ENCODE measurements at regions not wholly inside any gene's neighbourhood (a gene's known extent, or its start where the extent isn't known, plus 50 kb on each side); places are given as distances from the start of the nearest gene placed in this dataset.
A peak's percentile ranks its signal among the peaks of the same experiment; 100 is the strongest.

GRCh38 chr3:76645724-76646123, 394.2 kb upstream of the ROBO2 start:
- DNase-seq, result no peak

GRCh38 chr3:76646921-76647562, 392.9 kb upstream of the ROBO2 start:
- DNase-seq, result peak; percentile 22

- DNase-seq, result no peak
Observed at GRCh38 chr3:76651784-76652183, 388.1 kb upstream of the ROBO2 start.

GRCh38 chr3:76652524-76652923, 387.4 kb upstream of the ROBO2 start:
- no peak for DNase-seq

- no peak for DNase-seq
Observed at GRCh38 chr3:76653640-76654251, 386.2 kb upstream of the ROBO2 start.

- DNase-seq, result no peak
Observed at GRCh38 chr3:76656531-76657070, 383.3 kb upstream of the ROBO2 start.

GRCh38 chr3:76657909-76658308, 382.0 kb upstream of the ROBO2 start:
- DNase-seq, result no peak

- no peak for DNase-seq
Observed at GRCh38 chr3:76661527-76662250, 378.2 kb upstream of the ROBO2 start.

GRCh38 chr3:76664816-76665215, 375.1 kb upstream of the ROBO2 start:
- no peak for DNase-seq

GRCh38 chr3:76668653-76669052, 371.2 kb upstream of the ROBO2 start:
- no peak for DNase-seq

- no peak for DNase-seq
Observed at GRCh38 chr3:76669322-76669721, 370.6 kb upstream of the ROBO2 start.

- DNase-seq, result no peak
Observed at GRCh38 chr3:76673171-76673570, 366.7 kb upstream of the ROBO2 start.

GRCh38 chr3:76679541-76679940, 360.4 kb upstream of the ROBO2 start:
- no peak for DNase-seq

- no peak for DNase-seq
Observed at GRCh38 chr3:76683256-76683655, 356.6 kb upstream of the ROBO2 start.

GRCh38 chr3:76684946-76685345, 355.0 kb upstream of the ROBO2 start:
- no peak for DNase-seq

- DNase-seq, result no peak
Observed at GRCh38 chr3:76685858-76686257, 354.0 kb upstream of the ROBO2 start.

- DNase-seq, result no peak
Observed at GRCh38 chr3:76687019-76687418, 352.9 kb upstream of the ROBO2 start.

GRCh38 chr3:76694063-76694462, 345.8 kb upstream of the ROBO2 start:
- no peak for DNase-seq

- DNase-seq, result no peak
Observed at GRCh38 chr3:76698136-76698706, 341.7 kb upstream of the ROBO2 start.

- DNase-seq, result no peak
Observed at GRCh38 chr3:76699846-76700245, 340.1 kb upstream of the ROBO2 start.

- no peak for DNase-seq
Observed at GRCh38 chr3:76700323-76700722, 339.6 kb upstream of the ROBO2 start.

GRCh38 chr3:76702676-76703075, 337.2 kb upstream of the ROBO2 start:
- no peak for DNase-seq

GRCh38 chr3:76715426-76715825, 324.5 kb upstream of the ROBO2 start:
- DNase-seq, result no peak

GRCh38 chr3:76723366-76723765, 316.5 kb upstream of the ROBO2 start:
- DNase-seq, result no peak
